ENCODE measurements at regions not wholly inside any gene's neighbourhood (a gene's known extent, or its start where the extent isn't known, plus 50 kb on each side); places are given as distances from the start of the nearest gene placed in this dataset.
"Not testable (repeated sequence)": the region's sequence is repeated elsewhere in the genome, so short reads cannot be mapped to it uniquely, and the experiment has no call there.

DNA sequence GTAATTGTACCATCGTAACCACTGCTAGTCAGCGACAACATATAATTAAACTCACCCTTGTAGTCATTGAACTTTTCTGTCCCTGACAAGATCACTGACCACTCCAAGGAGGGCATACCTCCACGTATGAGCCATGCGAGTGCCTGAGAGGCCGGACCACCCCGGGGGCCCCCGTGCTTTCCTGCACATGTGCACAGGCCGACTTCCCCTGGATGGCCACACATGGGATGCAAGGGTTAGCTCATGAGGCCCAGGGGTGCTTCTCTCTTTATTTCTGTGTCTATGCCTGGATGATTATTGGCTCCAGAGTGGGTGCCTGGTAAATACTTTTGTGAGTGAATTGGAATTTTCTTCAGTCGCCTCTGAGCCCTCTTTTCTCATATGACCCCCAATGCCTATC, 82.8 kb upstream of the ZNF536 start:
- H3K4me3 Mint-ChIP-seq = no peak overlapping the region
- no peak overlapping the region for H3K27ac Mint-ChIP-seq
- no peaks in the 10 kb centered on the region for H3K4me1 Mint-ChIP-seq
- H3K27me3 Mint-ChIP-seq = no peaks in the 10 kb centered on the region
- DNase-seq = no peak
- H3K36me3 Mint-ChIP-seq = no peaks in the 10 kb centered on the region
- ATAC-seq (ENCODE audit: low read depth in 2 of 2) = no peak
- H3K9me3 Mint-ChIP-seq = peaks cover 5 to 18% (median 11%) of the 10 kb centered on the region in 7 donors

DNA sequence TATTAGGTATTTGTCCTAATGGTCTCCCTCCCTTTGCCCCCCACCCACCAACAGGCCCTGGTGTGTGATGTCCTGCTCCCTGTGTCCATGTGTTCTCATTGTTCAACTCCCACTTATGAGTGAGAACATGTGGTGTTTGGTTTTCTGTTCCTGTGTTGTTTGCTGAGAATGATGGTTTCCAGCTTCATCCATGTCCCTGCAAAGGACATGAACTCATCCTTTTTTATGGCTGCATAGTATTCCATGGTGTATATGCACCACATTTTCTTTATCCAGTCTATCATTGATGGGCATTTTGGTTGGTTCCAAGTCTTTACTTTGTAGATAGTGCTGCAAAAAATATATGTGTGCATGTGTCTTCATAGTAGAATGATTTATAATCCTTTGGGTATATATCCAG, 81.4 kb upstream of the ZNF536 start:
- H3K36me3 Mint-ChIP-seq; H3K4me1 Mint-ChIP-seq; H3K27me3 Mint-ChIP-seq; H3K4me3 Mint-ChIP-seq; DNase-seq; ATAC-seq (ENCODE audit: low read depth in 2 of 2); H3K27ac Mint-ChIP-seq: not testable (repeated sequence)
- peaks cover 5 to 18% (median 11%) of the 10 kb centered on the region in 7 donors for H3K9me3 Mint-ChIP-seq

DNA sequence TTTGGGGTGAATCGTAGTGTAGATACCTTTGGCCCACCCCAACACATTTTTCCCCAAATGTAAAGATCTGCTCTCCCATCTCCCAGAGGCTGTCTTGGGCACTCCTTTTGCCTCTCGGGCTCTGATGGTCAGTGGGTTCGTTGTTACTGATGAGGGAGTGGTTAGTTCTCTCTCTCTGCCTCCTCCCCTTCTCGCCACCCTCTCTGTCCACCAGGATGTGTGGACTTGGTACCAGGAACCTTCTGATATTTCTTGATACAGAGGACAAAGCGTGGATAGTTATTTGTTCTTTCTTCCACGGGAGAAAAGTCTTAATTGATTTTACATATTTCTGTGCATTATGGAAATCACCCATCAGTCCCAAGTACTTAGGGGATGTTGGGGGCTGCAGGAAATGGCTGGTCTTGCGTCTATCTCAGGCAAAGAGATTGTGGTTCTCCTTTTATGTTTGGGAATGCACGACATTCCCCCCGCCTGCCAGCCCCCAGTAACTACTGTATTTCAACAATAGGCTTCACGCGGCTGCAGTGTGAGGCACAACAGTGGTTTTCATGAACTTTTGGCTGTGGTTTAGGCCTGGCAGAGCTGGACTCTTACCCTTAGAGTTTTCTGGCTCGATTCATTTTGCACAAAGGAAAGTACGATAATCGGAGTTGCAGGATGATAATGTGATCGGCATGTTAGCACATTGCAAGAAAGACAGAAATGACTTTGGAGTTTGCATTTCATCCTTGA, 79.0 kb upstream of the ZNF536 start:
- no peak for DNase-seq
- Mint-ChIP-seq H3K27ac (no peak overlapping the region), H3K4me1 (no peaks in the 10 kb centered on the region), H3K4me3 (no peak overlapping the region), H3K9me3 (peaks cover 2 to 10% (median 6%) of the 10 kb centered on the region in 7 donors), H3K27me3 (no peaks in the 10 kb centered on the region), H3K36me3 (no peaks in the 10 kb centered on the region)
- ATAC-seq (ENCODE audit: low read depth in 2 of 2) = no peak

DNA sequence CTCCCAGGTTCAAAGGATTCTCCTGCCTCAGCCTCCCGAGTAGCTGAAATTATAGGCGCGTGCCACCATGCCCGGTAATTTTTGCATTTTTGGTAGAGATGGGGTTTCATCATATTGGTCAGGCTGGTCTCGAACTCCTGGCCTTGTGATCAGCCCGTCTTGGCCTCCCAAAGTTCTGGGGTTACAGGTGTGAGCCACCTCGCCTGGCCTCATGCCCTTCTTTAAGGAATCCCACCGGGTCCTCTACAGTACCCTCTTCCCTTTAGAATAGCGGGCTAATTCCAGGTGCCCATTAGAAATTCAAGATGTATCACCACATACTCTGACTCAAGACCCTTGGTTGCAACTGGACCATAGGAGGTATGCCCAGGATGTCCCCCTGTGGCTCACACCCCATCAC, 74.2 kb upstream of the ZNF536 start:
- H3K9me3 Mint-ChIP-seq = peaks cover 0 to 2% (median 0%) of the 10 kb centered on the region in 7 donors
- H3K4me3 Mint-ChIP-seq = no peak overlapping the region
- ATAC-seq (ENCODE audit: low read depth in 2 of 2) = no peak
- H3K36me3 Mint-ChIP-seq = no peaks in the 10 kb centered on the region
- DNase-seq = no peak
- peaks cover 0 to 6% (median 0%) of the 10 kb centered on the region in 3 donors for H3K27me3 Mint-ChIP-seq
- no peak overlapping the region for H3K27ac Mint-ChIP-seq
- no peaks in the 10 kb centered on the region for H3K4me1 Mint-ChIP-seq

DNA sequence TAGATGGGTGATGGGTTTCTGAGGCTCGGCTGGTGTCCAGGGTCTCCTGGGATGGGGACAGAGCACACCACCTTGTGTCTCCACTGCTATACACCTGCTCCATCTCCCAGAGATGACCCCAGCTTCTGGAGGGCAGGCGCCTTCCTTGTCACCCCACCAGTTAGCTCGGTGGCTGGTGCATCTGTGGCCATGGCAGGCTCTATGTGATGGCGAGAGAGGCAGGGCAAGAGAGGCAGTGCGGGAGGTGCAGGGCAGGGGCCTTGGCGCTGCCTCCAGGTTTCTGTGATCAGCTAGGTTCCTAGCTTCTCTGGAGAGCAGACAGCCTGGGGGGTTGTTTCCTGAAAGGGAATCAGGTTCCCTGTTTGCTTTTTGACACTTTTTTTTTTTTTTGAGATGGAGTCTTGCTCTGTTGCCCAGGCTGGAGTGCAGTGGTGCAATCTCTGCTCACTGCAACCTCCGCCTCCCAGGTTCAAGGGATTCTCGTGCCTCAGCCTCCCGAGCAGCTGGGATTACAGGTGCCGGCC, 69.0 kb upstream of the ZNF536 start:
- H3K36me3 Mint-ChIP-seq = no peaks in the 10 kb centered on the region
- peaks cover 0 to 3% (median 0%) of the 10 kb centered on the region in 7 donors for H3K9me3 Mint-ChIP-seq
- DNase-seq (no peak), ATAC-seq (ENCODE audit: low read depth in 2 of 2) (no peak)
- no peak overlapping the region for H3K4me3 Mint-ChIP-seq
- H3K27me3 Mint-ChIP-seq = peaks cover 0 to 6% (median 0%) of the 10 kb centered on the region in 3 donors
- no peak overlapping the region for H3K27ac Mint-ChIP-seq
- H3K4me1 Mint-ChIP-seq = no peaks in the 10 kb centered on the region

DNA sequence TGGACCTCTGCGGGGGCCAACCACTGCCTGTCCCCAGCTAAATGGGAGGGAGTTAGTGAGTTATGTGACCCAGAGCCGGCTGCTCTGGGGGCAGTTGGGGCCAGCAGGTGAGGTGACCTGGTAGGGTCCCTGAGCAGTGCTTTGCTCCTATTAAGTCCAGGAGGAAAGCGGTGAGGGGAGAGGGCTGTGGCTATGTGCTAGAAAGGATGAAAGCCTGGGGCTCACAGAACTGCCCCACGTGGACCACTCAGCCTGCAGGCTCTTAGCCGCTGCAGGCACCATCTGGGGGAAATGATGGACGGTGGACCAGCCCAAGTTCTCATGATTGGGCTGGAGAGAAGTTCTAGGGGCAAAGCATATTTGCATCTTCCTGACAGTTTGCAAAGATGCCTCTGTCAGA, 67.6 kb upstream of the ZNF536 start:
- peaks cover 0 to 6% (median 0%) of the 10 kb centered on the region in 3 donors for H3K27me3 Mint-ChIP-seq
- no peak overlapping the region for H3K27ac Mint-ChIP-seq
- H3K36me3 Mint-ChIP-seq = no peaks in the 10 kb centered on the region
- H3K4me1 Mint-ChIP-seq = no peaks in the 10 kb centered on the region
- H3K9me3 Mint-ChIP-seq = peaks cover 0 to 3% (median 0%) of the 10 kb centered on the region in 7 donors
- DNase-seq = no peak
- no peak overlapping the region for H3K4me3 Mint-ChIP-seq
- no peak for ATAC-seq (ENCODE audit: low read depth in 2 of 2)

DNA sequence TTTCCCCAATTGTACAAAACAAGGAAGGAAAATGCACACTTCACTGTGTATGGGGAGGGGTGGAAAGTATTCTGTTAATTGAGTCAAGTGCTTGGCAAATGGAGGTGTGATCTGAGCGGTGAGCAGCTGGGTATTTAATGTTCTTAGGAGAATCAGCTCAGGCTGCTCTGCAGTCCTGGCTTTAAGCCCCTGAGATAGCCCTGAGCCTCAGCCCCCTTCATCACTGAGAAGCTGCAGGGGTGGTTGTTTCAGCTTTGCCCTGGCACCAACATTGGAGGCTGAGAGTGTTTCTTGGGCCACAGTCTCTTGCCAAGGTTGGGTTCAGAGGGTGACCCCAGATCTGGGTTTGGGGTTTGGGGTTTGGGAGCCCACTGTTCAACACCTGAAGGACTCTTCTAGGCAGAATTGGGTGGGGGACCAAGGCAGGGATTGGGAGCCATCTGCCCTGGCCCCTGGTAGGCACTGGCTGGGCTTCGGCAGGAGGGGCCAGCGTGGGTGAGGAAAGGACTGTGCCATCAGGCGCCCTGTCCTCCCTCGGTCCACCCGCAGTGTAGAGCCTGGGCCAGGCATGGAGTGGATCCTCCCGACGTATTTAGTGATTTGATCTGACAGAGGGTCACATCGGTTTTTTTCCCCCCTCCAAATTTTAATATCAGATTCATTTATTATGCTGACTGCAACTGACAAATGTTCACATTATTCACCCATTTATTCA, 66.7 kb upstream of the ZNF536 start:
- Mint-ChIP-seq H3K27ac (no peak overlapping the region), H3K9me3 (peaks cover 0 to 3% (median 0%) of the 10 kb centered on the region in 7 donors), H3K36me3 (no peaks in the 10 kb centered on the region), H3K4me3 (no peak overlapping the region), H3K27me3 (peaks cover 0 to 1% (median 0%) of the 10 kb centered on the region in 3 donors), H3K4me1 (no peaks in the 10 kb centered on the region)
- DNase-seq (no peak), ATAC-seq (ENCODE audit: low read depth in 2 of 2) (no peak)

DNA sequence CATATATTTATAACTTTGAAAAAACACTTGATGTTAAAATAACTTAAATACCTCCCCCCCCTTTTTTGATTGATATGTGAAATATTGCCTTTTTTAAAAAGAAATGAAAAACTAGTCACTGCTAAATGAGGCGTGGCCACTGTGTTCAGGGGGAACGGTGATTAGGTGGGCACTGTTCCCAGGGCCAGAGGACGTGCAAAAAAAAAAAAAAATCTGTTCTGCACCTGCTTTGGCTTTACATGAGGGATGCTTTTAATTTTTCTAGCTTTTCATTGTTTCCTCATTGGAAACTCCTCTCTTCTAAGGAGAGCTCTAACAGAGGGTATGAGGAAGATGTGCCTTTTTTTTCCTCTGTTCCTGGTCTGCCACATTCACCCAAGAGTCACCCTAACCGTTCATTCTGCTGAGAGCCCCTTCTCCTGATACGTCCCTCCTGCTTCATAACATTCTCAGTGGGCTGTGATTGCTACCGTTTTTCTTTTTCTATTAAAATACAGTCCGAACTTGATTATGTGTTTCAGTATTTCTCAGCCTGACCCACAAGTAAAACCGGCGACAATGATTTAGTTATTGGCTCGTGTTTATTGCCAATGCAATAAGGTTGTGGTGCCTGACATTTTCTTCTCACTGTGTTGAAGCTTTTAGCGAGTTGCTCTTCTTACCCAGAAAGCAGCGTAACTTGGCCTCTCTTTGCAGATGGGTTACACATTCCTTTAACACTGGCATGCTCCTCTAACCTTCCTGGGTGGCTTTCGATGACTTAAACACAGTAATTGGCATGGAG, 64.8 kb upstream of the ZNF536 start:
- no peaks in the 10 kb centered on the region for H3K36me3 Mint-ChIP-seq
- peaks cover 0 to 4% (median 0%) of the 10 kb centered on the region in 7 donors for H3K9me3 Mint-ChIP-seq

DNA sequence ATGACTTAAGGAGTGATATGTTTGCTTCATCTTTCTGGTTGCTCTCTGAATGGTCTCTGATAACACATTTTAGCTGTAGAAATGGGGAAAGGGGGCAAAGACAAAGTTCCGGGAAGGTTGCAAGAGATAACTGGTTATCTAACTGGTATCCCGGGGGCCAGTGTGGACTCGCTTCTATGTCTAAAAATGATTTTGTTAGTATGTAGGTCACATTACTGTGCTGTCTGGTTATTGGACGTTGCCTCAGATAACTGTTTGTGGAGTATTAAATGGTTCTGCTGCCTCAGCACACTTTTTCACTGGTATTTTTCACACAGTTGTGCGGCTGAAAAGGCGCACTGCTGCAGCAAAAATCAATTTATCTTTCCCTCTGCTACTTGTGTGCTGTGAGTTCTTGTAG, 63.0 kb upstream of the ZNF536 start:
- Mint-ChIP-seq H3K4me3 (no peak overlapping the region), H3K27me3 (no peaks in the 10 kb centered on the region), H3K36me3 (no peaks in the 10 kb centered on the region), H3K9me3 (peaks cover 0 to 4% (median 0%) of the 10 kb centered on the region in 7 donors), H3K27ac (no peak overlapping the region), H3K4me1 (no peaks in the 10 kb centered on the region)
- ATAC-seq (ENCODE audit: low read depth in 2 of 2) (no peak), DNase-seq (no peak)

More for the DNA sequence above, 64.8 kb upstream of the ZNF536 start:
- Mint-ChIP-seq H3K27me3 (no peaks in the 10 kb centered on the region), H3K4me3 (no peak overlapping the region), H3K27ac (no peak overlapping the region), H3K4me1 (no peaks in the 10 kb centered on the region)
- ATAC-seq (ENCODE audit: low read depth in 2 of 2) (no peak), DNase-seq (no peak)

DNA sequence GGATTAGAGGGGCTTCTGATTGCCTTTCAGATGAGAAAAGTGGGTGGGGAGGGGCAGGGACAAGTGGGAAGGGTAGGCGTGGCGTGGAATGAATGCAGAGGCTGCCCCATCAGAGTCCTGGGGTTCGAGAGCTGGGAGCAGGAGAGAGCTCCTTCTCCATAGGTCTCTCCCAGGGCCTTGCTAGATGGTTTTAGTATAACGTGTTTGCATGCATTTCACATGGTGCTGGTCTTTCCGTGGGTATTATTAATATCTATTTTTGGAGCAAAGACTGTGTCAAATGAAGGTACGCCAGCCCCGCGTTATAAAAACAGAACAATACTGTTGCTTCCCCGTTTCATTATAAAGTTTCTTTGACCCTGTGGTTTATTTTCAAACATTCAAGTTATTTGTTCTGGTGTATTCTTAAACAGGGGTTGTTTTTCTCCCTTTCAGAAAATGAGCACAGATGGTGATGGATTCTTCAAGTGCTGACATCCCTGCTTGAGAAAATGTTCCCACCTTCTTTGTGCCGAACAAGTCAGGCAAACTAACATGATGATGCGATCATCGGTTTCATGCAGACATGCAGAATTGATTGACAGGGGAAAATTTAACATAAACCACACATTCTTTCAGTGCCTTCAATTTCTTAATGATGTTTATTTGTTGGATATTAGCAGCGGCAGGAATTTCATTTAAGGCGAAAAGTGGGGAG, 62.1 kb upstream of the ZNF536 start:
- Mint-ChIP-seq H3K4me3 (no peak overlapping the region), H3K36me3 (no peaks in the 10 kb centered on the region), H3K9me3 (peaks cover 0 to 6% (median 3%) of the 10 kb centered on the region in 7 donors), H3K27me3 (no peaks in the 10 kb centered on the region), H3K27ac (no peak overlapping the region), H3K4me1 (no peaks in the 10 kb centered on the region)
- ATAC-seq (ENCODE audit: low read depth in 2 of 2) = no peak
- DNase-seq = no peak

DNA sequence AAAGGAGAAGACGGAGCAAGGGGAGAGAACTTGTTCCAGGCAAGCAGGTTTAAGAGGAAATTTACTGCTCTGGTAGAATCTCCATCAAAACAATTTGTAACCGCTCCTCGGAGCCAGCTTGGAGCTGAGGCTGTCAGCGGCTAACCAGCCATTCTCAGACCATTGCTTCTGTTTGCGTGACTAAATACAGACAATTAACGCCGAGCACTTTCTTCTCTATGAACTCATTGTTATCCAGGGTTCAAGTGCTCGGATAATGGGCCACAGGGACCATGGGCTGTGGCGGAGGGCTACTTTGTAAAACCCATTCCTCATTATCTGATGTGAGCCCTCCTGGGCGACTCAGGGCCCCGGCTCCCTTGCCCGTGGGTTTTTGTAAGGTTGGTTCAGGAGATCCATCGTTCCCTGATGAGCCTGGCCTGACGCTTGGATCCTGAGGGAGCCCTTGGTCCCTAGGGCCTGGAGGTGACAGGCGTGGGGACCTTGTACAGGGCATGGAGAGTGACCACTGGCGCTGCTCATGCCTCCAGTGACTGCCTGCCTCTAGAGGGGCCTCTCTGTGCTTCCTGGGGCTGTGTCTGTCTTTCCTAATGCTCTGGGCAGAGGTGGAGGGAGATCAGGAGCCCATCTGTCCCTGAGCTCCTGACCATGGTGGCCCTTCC, 61.5 kb upstream of the ZNF536 start:
- no peak for DNase-seq
- no peak overlapping the region for H3K4me3 Mint-ChIP-seq
- peaks cover 0 to 8% (median 4%) of the 10 kb centered on the region in 7 donors for H3K9me3 Mint-ChIP-seq
- H3K27ac Mint-ChIP-seq = no peak overlapping the region
- no peaks in the 10 kb centered on the region for H3K27me3 Mint-ChIP-seq
- ATAC-seq (ENCODE audit: low read depth in 2 of 2) = no peak
- H3K4me1 Mint-ChIP-seq = no peaks in the 10 kb centered on the region
- H3K36me3 Mint-ChIP-seq = no peaks in the 10 kb centered on the region

DNA sequence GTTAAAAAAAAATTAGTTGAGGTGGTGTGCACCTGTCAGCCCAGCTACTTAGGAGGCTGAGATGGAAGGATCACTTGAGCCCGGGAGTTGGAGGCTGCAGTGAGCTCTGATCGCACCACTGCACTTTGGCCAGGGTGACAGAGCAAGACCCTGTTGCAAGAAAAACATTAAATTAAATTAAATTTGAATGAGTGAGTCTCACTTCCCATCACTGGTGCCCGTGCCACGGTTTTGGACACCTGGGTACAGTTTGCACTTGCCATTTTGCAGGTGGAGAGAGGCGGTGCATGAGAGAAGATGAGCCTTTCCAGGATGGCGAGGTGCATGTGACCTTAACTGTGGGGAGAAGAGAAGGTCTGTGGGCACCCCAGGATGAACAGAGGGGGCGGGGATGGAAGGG, 60.3 kb upstream of the ZNF536 start:
- no peaks in the 10 kb centered on the region for H3K27me3 Mint-ChIP-seq
- no peaks in the 10 kb centered on the region for H3K4me1 Mint-ChIP-seq
- no peak overlapping the region for H3K27ac Mint-ChIP-seq
- DNase-seq (no peak), ATAC-seq (ENCODE audit: low read depth in 2 of 2) (no peak)
- H3K4me3 Mint-ChIP-seq = no peak overlapping the region
- H3K9me3 Mint-ChIP-seq = peaks cover 4 to 17% (median 8%) of the 10 kb centered on the region in 7 donors
- no peaks in the 10 kb centered on the region for H3K36me3 Mint-ChIP-seq
